Coronary artery (tissue), 2 donors: ENCODE measurements at regions not wholly inside any gene's neighbourhood (a gene's known extent, or its start where the extent isn't known, plus 50 kb on each side); places are given as distances from the start of the nearest gene placed in this dataset.

Source experiments
- DNase-seq: peaks from one replicate; pipeline ENCODE4 v3.0.0-alpha.2; 2017; ENCODE audit warnings: low spot score
- H3K27ac ChIP-seq, 2 donors: fragments of 200-600 bp; sonication (generic); one replicate each; pipeline ENCODE4 v1.5.1; 2016 to 2019
- H3K4me3 ChIP-seq: fragments of 200-600 bp; sonication (generic); 2 replicates; pipeline ENCODE4 v1.5.1; 2016; ENCODE audit warnings: mild to moderate bottlenecking, moderate library complexity
- CTCF ChIP-seq: fragments of 200-600 bp; sonication (generic); IDR thresholded peaks from one replicate; pipeline ENCODE4 v1.5.1; 2019; ENCODE audit warnings: antibody characterized with exemption

DNA sequence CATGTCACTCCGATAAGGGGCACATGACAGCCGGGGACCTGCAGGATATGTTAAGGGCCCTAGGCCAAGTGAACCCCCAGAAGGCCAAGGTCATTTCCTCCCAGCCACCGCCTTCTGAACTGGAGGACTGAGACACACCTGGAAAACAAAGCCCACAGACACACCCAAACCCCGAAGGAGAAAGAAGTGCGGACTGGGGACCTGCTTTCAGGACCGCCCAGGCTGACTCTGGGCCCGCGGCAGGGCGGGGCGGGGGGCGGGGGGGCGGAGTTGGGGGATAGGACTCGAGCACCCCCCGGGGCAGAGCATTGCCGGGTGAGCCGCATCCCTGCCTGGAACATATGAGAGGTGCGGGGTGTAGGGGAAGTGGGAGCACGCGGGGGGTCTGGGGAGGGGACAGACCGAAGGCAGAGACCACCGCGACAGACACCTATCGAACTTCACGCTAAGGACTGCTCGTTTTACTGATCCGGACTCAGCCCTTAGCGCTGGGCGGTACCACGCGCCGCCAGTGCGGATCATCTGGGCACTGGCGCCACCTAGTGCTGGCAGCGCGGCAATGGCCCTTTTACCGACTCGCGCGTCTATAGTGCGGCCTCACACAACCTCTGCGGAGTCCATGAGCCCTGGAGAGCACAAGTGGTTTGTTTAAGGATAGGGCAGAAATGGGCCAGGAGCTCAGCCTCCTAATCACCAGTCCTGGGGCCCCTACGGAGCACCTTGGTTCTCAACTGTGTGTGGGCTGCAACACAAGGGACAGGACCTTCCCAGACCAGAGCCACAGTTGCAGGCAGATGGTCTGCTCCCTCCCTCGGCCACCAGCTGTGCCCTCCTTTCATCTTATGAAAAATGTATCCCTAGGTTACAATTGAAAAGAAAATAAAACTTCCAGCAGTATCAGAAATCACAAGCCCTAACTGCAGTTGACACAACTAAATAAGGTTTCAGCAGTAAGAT, 157.6 kb downstream of the HERPUD2 start:
- Histone ChIP-seq H3K4me3 (peak overlapping the region; percentile 72), H3K27ac (no peak overlapping the region)
- peak; percentile 79 for DNase-seq
- peak; percentile 82 for TF ChIP-seq CTCF

GRCh38 chr7:35536396-35536826, 158.5 kb downstream of the HERPUD2 start:
- no peak overlapping the region for H3K27ac ChIP-seq

DNA sequence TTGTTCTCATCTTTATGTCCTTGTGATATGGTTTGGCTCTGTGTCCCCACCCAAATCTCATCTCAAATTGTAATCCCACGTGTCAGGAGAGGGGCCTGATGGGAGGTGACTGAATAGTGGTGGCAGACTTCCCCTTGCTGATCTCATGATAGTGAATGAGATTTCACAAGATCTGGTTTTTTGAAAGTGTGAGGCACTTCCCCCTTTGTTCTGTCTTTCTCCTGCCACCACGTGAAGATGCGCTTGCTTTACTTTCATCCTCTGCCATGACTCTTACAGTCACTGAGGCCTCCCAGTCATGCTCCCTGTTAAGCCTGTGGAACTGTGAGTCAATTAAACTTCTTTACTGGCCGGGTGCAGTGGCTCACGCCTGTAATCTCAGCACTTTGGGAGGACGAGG, 161.0 kb downstream of the HERPUD2 start:
- Histone ChIP-seq H3K4me3 (no peak overlapping the region), H3K27ac (no peak overlapping the region)
- DNase-seq: no peak
- no peak for TF ChIP-seq CTCF

More at GRCh38 chr7:35536396-35536826, 158.5 kb downstream of the HERPUD2 start:
- no peak for DNase-seq
- no peak overlapping the region for H3K4me3 ChIP-seq
- TF ChIP-seq CTCF: no peak

- TF ChIP-seq CTCF: no peak
- no peak for DNase-seq
Observed at GRCh38 chr7:35530124-35531109, 164.5 kb downstream of the HERPUD2 start.

DNA sequence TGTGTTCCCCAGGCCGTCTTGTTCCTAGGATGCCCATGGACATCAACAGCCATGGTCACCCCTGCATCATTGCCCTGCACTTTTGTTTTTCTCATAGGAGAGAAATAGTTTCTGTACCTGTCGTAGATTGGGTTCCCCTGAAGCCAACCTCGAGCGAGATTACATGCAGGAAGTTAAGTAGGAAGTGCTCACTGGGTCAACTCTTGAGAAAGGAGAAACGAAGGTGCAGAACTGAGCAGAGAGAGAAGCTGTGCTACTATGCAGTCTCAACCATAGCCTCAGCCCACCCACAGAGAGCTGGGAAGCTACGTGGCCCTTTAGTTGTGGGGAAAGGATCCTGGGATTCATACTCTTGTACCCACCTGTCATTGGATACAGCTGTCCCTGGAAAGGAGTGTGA, 165.2 kb downstream of the HERPUD2 start:
- DNase-seq: no peak
- Histone ChIP-seq H3K4me3 (no peak overlapping the region), H3K27ac (no peak overlapping the region)
- TF ChIP-seq CTCF: no peak

More at GRCh38 chr7:35530124-35531109, 164.5 kb downstream of the HERPUD2 start:
- H3K4me3 ChIP-seq: no peak overlapping the region
- H3K27ac ChIP-seq: no peak overlapping the region

GRCh38 chr7:35528381-35528977, 166.5 kb downstream of the HERPUD2 start:
- no peak for DNase-seq
- H3K4me3 ChIP-seq: no peak overlapping the region
- H3K27ac ChIP-seq: no peak overlapping the region
- no peak for TF ChIP-seq CTCF
